NCI-H187 treated with DMSO at 0.1 percent for 48 hours (cell line): ENCODE measurements at regions not wholly inside any gene's neighbourhood (a gene's known extent, or its start where the extent isn't known, plus 50 kb on each side); places are given as distances from the start of the nearest gene placed in this dataset.
"Not testable (repeated sequence)": the region's sequence is repeated elsewhere in the genome, so short reads cannot be mapped to it uniquely, and the experiment has no call there.

Source experiments
- DNase-seq: peaks from one replicate; lab custom pipeline; 2025; lab: John Stamatoyannopoulos, UW

- no peak for DNase-seq
These were observed 1309.6 kb upstream of the RAG2 start for GRCh38 chr11:37907436-37908218.

DNA sequence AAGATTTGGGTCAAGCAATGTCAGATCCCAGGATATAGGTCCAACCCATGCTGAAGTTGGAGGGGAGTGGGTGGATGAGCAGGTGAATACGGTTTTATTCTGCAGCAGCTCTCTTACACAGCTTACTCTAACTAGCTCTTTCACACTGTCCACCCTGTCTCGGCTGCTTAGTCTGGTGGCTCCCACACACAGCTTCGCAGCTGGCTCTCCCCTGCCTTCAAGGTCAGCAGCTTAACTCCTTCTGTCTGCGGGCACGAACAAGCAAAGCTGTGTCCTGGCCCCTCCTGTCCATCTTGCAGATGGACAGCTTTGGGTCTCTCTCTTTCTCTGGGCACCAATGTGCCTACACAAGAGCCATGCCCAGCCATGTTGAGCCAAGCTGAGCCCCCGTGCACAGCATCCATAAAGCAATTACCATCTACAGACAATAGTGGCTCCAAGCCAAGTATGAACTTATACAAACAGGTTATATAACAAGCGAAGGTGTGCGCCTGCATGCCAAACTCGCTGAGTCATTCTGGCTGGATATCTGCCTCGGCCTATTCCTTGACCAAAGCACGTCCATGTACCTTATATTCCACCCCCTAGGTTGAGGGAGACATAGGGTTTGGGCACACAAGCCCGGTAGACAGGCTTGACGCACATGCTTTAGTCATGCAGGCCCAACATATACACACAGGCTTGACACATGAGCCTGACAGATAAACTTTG lies 1307.8 kb upstream of the RAG2 start:
- no peak for DNase-seq

DNA sequence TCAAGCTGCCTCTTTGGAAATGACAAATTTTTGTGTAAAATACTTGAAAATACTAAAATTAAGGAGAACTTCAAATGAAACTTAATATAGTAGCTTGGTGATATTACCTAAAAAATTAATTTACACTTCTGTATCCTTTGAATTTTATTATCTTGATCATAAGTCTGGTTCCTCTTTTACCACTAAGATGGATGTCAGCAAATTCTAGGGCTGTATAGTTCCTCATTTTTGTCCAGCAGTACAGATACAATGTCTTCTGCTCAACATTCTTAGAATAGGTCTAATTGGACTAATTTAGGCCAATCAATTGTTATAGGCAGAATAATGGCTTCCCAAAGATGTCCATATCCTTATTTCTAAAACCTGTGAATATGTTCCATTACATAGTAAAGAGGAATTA lies 1298.0 kb upstream of the RAG2 start:
- no peak for DNase-seq

- no peak for DNase-seq
These were observed 1283.7 kb upstream of the RAG2 start for GRCh38 chr11:37881741-37882140.

- no peak for DNase-seq
These were observed 1263.6 kb upstream of the RAG2 start for GRCh38 chr11:37861671-37862070.

- DNase-seq = not testable (repeated sequence)
These were observed 1260.9 kb upstream of the RAG2 start for GRCh38 chr11:37858806-37859537.

- DNase-seq = no peak
These were observed 1260.4 kb upstream of the RAG2 start for GRCh38 chr11:37858398-37858797.

- DNase-seq = no peak
These were observed 1259.7 kb upstream of the RAG2 start for GRCh38 chr11:37857726-37858125.

DNA sequence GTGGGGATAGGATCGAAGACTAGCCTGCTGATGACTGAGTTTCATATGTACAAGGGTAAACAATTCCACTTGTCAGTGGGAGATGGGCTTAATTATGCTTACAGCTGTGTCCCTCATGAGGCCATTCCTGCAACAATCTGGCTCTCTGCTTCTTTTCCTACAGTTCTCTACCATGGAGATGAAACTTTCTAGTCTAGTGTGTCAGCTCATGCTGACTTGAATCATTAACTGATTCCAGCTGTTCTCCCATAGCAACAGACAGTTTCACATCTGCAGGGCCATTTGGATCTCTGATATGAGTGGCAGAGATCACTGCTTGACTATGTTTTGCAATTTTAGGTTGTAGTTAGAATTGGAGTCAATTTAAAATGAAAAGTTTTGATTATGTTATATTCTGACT lies 1251.7 kb upstream of the RAG2 start:
- no peak for DNase-seq

DNA sequence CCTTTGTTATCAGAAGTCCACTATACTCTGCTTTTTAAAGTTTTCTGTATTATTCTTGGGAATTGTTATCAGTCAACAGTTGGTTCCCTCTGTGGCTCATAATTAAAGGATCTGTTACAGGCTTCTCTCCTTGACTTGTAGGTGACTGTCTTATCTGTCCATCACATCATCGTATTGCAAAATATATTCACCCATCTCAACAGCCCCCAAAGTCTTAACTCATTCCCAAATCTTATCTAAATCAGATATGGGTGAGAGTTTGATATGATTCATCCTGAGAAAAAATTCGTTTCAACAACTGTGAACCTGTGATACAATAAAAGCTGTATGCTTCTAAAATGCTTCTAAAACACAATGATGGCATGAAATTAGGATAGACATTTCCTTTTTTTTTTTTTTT lies 1245.6 kb upstream of the RAG2 start:
- no peak for DNase-seq

DNA sequence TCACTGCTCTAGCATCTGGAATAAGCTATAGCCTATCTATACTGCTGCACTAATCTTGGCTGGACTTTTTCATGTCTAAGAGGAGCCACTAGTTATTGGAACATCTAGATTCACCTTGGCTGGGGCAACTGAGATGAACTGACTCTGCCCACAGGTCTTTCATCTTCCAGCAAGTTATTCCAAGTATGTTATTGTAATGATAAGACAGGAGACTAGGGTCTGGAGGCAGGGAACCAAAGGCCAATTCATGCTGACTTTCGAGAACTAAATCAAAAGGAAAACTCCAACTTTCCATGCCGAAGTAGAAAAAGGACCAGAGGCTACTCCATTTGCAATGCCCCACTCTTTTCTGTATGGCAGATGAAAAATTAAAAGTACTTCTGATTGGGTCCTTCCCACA lies 1243.0 kb upstream of the RAG2 start:
- DNase-seq = no peak

GRCh38 chr11:37840345-37840744 lies 1242.3 kb upstream of the RAG2 start:
- DNase-seq = not testable (repeated sequence)

DNA sequence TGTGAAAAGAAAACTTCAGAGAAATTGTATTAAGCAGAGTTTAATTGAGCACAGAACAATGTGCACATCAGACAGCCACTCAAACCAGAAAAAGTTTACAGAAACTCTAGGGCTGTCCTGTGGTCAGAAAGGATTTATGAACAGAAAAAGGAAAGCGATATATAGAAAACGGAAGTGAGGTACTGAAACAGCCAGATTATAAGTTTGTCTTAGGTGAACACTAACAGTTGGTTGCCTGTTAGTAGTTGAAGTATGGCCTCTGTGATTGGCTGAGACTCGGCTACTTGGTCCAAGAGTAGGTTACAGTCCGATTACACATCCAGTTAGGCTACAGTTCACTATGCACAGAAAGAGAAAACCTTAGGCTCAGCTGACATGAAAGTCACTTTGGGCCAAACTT lies 1232.5 kb upstream of the RAG2 start:
- no peak for DNase-seq

GRCh38 chr11:37817727-37818270 lies 1219.8 kb upstream of the RAG2 start:
- no peak for DNase-seq

GRCh38 chr11:37812281-37812880 lies 1214.3 kb upstream of the RAG2 start:
- no peak for DNase-seq

DNA sequence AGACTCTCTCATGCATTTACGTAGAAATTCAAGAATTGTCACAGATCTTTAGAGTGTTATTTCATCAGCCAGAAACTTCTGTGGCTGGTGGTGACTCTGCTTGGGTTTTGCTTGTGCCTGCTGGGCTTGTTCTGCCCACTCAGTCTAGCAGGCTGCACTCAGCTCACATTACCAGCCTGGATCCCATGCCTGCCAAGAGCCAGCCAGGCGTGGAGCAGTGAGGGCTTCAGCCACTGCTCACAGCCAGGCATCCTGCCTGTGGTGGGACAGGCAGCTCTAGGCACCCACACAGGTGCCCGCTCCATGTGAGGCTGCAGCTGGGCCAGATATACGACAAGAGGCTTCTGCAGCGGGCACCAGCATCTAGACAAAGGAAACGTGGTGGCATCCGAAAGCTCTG lies 1213.3 kb upstream of the RAG2 start:
- DNase-seq = no peak

GRCh38 chr11:37804666-37805065 lies 1206.6 kb upstream of the RAG2 start:
- no peak for DNase-seq

DNA sequence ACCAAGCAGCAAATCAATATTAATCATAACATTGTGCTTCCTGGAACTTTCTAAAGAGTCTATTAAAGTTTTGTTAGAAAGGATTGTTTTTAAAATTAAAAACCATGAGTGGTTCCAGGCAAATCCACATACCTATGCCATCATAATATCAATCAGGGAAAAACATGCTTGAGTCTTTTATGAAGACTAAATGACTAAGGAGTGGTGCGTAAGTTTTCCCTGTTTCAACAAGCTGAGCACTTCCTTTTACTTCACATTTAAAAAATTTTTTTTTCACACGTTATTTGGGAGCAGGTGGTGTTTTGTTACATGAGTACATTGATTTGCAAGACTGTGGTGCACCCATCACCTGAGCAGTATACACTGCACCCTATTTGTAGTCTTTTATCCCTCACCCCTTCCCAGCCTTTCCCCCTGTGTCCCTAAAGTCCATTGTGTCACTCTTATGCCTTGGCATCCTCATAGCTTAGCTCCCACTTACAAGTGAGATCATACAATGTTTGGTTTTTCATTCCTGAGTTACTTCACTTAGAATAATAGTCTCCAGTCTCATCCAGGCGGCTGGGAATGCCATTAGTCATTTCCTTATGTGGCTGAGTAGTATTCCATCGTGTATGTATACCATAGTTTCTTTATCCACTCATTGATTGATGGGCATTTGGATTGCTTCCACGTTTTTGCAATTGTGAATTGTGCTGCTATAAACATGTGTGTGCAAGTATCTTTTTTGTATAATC lies 1190.3 kb upstream of the RAG2 start:
- DNase-seq = no peak

- DNase-seq = no peak
These were observed 1188.2 kb upstream of the RAG2 start for GRCh38 chr11:37786214-37786755.

GRCh38 chr11:37774441-37774840 lies 1176.4 kb upstream of the RAG2 start:
- no peak for DNase-seq

DNA sequence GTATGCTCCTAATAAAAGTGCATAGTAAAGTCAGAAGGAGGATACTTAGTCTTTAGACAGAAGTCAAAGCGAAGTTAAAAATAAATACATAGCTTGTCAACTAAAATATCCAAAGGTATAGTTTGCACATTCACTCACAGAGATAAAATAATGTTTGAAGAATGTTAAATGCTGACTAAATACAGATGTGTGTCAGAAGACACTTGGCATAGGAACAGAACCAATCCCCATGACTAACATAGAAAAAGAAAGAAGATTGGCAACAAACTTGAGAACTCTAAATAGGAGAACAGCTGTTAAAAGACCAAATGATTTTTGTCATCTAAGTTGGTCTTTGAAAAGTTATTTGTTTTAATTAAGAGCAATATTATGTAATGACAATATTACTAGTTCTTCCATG lies 1172.1 kb upstream of the RAG2 start:
- DNase-seq = no peak
